Activated effector memory CD4-positive, alpha-beta T cell treated with Interleukin-2 at 50 U/mL for 16 hours (primary cell): ENCODE measurements at regions not wholly inside any gene's neighbourhood (a gene's known extent, or its start where the extent isn't known, plus 50 kb on each side); places are given as distances from the start of the nearest gene placed in this dataset.
"Not testable (repeated sequence)": the region's sequence is repeated elsewhere in the genome, so short reads cannot be mapped to it uniquely, and the experiment has no call there.

ENCODE experiments used
- DNase-seq: peaks from one replicate; pipeline ENCODE4 v3.0.0-alpha.2; 2020

- DNase-seq, result no peak
These were observed 114.3 kb downstream of the FAM50B start for GRCh38 chr6:3963426-3963825.

GRCh38 chr6:3965071-3965718 is 113.7 kb downstream of the FAM217A start:
- no peak for DNase-seq

GRCh38 chr6:3966426-3966825 is 112.5 kb downstream of the FAM217A start:
- no peak for DNase-seq

GRCh38 chr6:3970097-3970496 is 108.8 kb downstream of the FAM217A start:
- no peak for DNase-seq

GRCh38 chr6:3973152-3973551 is 105.8 kb downstream of the FAM217A start:
- DNase-seq, result not testable (repeated sequence)

GRCh38 chr6:3977875-3978711 is 100.8 kb downstream of the FAM217A start:
- DNase-seq, result peak; percentile 28

GRCh38 chr6:3978966-3979365 is 100.0 kb downstream of the FAM217A start:
- not testable (repeated sequence) for DNase-seq

- no peak for DNase-seq
These were observed 97.0 kb downstream of the FAM217A start for GRCh38 chr6:3981917-3982316.

GRCh38 chr6:3983778-3984177 is 95.2 kb downstream of the FAM217A start:
- no peak for DNase-seq

- DNase-seq, result no peak
These were observed 94.4 kb downstream of the FAM217A start for GRCh38 chr6:3984494-3984893.

- no peak for DNase-seq
These were observed 92.7 kb downstream of the FAM217A start for GRCh38 chr6:3986241-3986640.

GRCh38 chr6:3987053-3987452 is 91.9 kb downstream of the FAM217A start:
- no peak for DNase-seq

- no peak for DNase-seq
These were observed 91.4 kb downstream of the FAM217A start for GRCh38 chr6:3987576-3987975.

GRCh38 chr6:3990692-3991491 is 88.0 kb downstream of the FAM217A start:
- DNase-seq, result peak; percentile 56

- DNase-seq, result no peak
These were observed 87.0 kb downstream of the FAM217A start for GRCh38 chr6:3991941-3992340.

- DNase-seq, result no peak
These were observed 82.6 kb downstream of the FAM217A start for GRCh38 chr6:3996349-3996748.

GRCh38 chr6:3997177-3997770 is 81.7 kb downstream of the FAM217A start:
- no peak for DNase-seq

GRCh38 chr6:3999800-4000661 is 78.9 kb downstream of the FAM217A start:
- DNase-seq, result no peak

- DNase-seq, result no peak
These were observed 74.7 kb downstream of the FAM217A start for GRCh38 chr6:4004249-4004648.

- DNase-seq, result no peak
These were observed 70.5 kb downstream of the FAM217A start for GRCh38 chr6:4008324-4009047.

GRCh38 chr6:4009486-4009885 is 69.5 kb downstream of the FAM217A start:
- DNase-seq, result no peak
